SU-DHL-6 (cell line): ENCODE measurements at regions not wholly inside any gene's neighbourhood (a gene's known extent, or its start where the extent isn't known, plus 50 kb on each side); places are given as distances from the start of the nearest gene placed in this dataset.

Source experiments
- CTCF ChIP-seq: fragments of 200-600 bp; sonication (generic); IDR thresholded peaks from one replicate; pipeline ENCODE4 v1.5.1; 2017; ENCODE audit warnings: antibody characterized with exemption, mild to moderate bottlenecking, low read length, moderate library complexity; ENCODE audit not compliant: insufficient read depth, poor library complexity, severe bottlenecking
- EZH2phosphoT487 ChIP-seq: fragments of 200-600 bp; sonication (generic), shearing (Covaris generic); conservative IDR thresholded peaks from 2 replicates; pipeline ENCODE4 v1.6.1; 2018; ENCODE audit warnings: mild to moderate bottlenecking, antibody characterized with exemption, low read length, moderate library complexity, mixed read lengths

GRCh38 chr5:125034331-125034730, 287.9 kb upstream of the ZNF608 start:
- TF ChIP-seq CTCF (no peak), EZH2phosphoT487 (no peak)
